ENCODE measurements at regions not wholly inside any gene's neighbourhood (a gene's known extent, or its start where the extent isn't known, plus 50 kb on each side); places are given as distances from the start of the nearest gene placed in this dataset.
"Not testable (repeated sequence)": the region's sequence is repeated elsewhere in the genome, so short reads cannot be mapped to it uniquely, and the experiment has no call there.

DNA sequence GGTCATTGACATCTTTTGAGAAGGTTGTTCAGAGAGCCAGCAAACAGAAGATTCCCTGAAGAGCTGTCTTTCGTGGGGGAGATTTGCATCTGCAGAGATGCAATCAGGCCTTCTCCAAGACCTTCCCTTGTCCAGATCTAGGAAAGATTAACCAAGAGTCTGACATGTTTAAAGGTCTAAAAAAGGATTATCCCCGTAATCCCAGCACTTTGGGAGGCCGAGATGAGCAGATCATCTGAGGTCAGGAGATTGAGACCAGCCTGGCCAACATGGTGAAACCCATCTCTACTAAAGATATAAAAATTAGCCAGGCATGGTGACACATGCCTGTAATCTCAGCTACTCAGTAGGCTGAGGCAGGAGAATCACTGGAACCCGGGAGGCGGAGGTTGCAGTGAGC is 169.6 kb upstream of the IRF2BP2 start:
- TF ChIP-seq, protein P1, sequence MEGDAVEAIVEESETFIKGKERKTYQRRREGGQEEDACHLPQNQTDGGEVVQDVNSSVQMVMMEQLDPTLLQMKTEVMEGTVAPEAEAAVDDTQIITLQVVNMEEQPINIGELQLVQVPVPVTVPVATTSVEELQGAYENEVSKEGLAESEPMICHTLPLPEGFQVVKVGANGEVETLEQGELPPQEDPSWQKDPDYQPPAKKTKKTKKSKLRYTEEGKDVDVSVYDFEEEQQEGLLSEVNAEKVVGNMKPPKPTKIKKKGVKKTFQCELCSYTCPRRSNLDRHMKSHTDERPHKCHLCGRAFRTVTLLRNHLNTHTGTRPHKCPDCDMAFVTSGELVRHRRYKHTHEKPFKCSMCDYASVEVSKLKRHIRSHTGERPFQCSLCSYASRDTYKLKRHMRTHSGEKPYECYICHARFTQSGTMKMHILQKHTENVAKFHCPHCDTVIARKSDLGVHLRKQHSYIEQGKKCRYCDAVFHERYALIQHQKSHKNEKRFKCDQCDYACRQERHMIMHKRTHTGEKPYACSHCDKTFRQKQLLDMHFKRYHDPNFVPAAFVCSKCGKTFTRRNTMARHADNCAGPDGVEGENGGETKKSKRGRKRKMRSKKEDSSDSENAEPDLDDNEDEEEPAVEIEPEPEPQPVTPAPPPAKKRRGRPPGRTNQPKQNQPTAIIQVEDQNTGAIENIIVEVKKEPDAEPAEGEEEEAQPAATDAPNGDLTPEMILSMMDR (IDR thresholded peaks at IDR 0.05; ENCODE audit: poor library complexity, severe bottlenecking): not testable (repeated sequence)
- TF ChIP-seq POLR2AphosphoS5 (IDR thresholded peaks at IDR 0.05); TAF1 (IDR thresholded peaks at IDR 0.05; ENCODE audit: low read depth): not testable (repeated sequence)

Measured in neural cell (in vitro differentiated cells).